ENCODE measurements at regions not wholly inside any gene's neighbourhood (a gene's known extent, or its start where the extent isn't known, plus 50 kb on each side); places are given as distances from the start of the nearest gene placed in this dataset.
A peak's percentile ranks its signal among the peaks of the same experiment; 100 is the strongest.
"Not testable (repeated sequence)": the region's sequence is repeated elsewhere in the genome, so short reads cannot be mapped to it uniquely, and the experiment has no call there.

- H3K4me3 ChIP-seq (ENCODE audit: low read length); ATAC-seq; H3K27ac ChIP-seq (ENCODE audit: low read length); DNase-seq; H3K27me3 ChIP-seq (ENCODE audit: control insufficient read depth, insufficient read depth); H3K9me3 ChIP-seq (ENCODE audit: control insufficient read depth, low read length); intact Hi-C loops (cut with DNase I); H3K4me1 ChIP-seq (ENCODE audit: control insufficient read depth, insufficient read depth, low read length): not testable (repeated sequence)
- 86% methylated on average over 1 of the region's 1 CpG for WGBS
These were observed 249.9 kb upstream of the RAB4A start for GRCh38 chr1:229021034-229021433.

GRCh38 chr1:229022595-229023333 lies 248.1 kb upstream of the RAB4A start:
- DNase-seq (peak; percentile 77 to 89 (median 87)), ATAC-seq (peak; percentile 80 to 87)
- intact Hi-C loops (cut with DNase I), result no loop called here
- Histone ChIP-seq H3K9me3 (ENCODE audit: control insufficient read depth, low read length) (no peaks in the 10 kb centered on the region), H3K27me3 (ENCODE audit: control insufficient read depth, insufficient read depth) (no peaks in the 10 kb centered on the region), H3K4me1 (ENCODE audit: control insufficient read depth, insufficient read depth, low read length) (peaks cover 6% of the 10 kb centered on the region), H3K4me3 (ENCODE audit: low read length) (no peak overlapping the region), H3K27ac (ENCODE audit: low read length) (no peak overlapping the region)
- 58% methylated on average over 8 of the region's 8 CpGs for WGBS

GRCh38 chr1:229023651-229024300 lies 247.1 kb upstream of the RAB4A start:
- Histone ChIP-seq H3K27ac (ENCODE audit: low read length) (no peak overlapping the region), H3K4me1 (ENCODE audit: control insufficient read depth, insufficient read depth, low read length) (peaks cover 7% of the 10 kb centered on the region), H3K4me3 (ENCODE audit: low read length) (no peak overlapping the region), H3K27me3 (ENCODE audit: control insufficient read depth, insufficient read depth) (no peaks in the 10 kb centered on the region), H3K9me3 (ENCODE audit: control insufficient read depth, low read length) (no peaks in the 10 kb centered on the region)
- WGBS, result 73% methylated on average over 11 of the region's 11 CpGs
- ATAC-seq, result peak; percentile 26 to 55
- DNase-seq, result peak in 2 of 3 donors; percentile 71 to 73
- intact Hi-C loops (cut with DNase I), result no loop called here

GRCh38 chr1:229024528-229025130 lies 246.3 kb upstream of the RAB4A start:
- H3K4me1 ChIP-seq (ENCODE audit: control insufficient read depth, insufficient read depth, low read length), result peaks cover 7% of the 10 kb centered on the region
- intact Hi-C loops (cut with DNase I), result no loop called here
- ATAC-seq, result peak; percentile 38 to 75
- H3K4me3 ChIP-seq (ENCODE audit: low read length), result no peak overlapping the region
- no peaks in the 10 kb centered on the region for H3K9me3 ChIP-seq (ENCODE audit: control insufficient read depth, low read length)
- peak in 2 of 3 donors; percentile 65 to 77 for DNase-seq
- H3K27ac ChIP-seq (ENCODE audit: low read length), result no peak overlapping the region
- WGBS, result 84% methylated on average over 13 of the region's 13 CpGs
- H3K27me3 ChIP-seq (ENCODE audit: control insufficient read depth, insufficient read depth), result no peaks in the 10 kb centered on the region

GRCh38 chr1:229025576-229025975 lies 245.3 kb upstream of the RAB4A start:
- no peak overlapping the region for H3K27ac ChIP-seq (ENCODE audit: low read length)
- no peaks in the 10 kb centered on the region for H3K9me3 ChIP-seq (ENCODE audit: control insufficient read depth, low read length)
- DNase-seq (no peak), ATAC-seq (no peak)
- no peak overlapping the region for H3K4me3 ChIP-seq (ENCODE audit: low read length)
- H3K27me3 ChIP-seq (ENCODE audit: control insufficient read depth, insufficient read depth), result no peaks in the 10 kb centered on the region
- H3K4me1 ChIP-seq (ENCODE audit: control insufficient read depth, insufficient read depth, low read length), result peaks cover 7% of the 10 kb centered on the region
- intact Hi-C loops (cut with DNase I), result no loop called here
- WGBS, result 80% methylated on average over 2 of the region's 2 CpGs

GRCh38 chr1:229027158-229027557 lies 243.8 kb upstream of the RAB4A start:
- H3K9me3 ChIP-seq (ENCODE audit: control insufficient read depth, low read length), result no peaks in the 10 kb centered on the region
- intact Hi-C loops (cut with DNase I), result no loop called here
- peaks cover 7% of the 10 kb centered on the region for H3K4me1 ChIP-seq (ENCODE audit: control insufficient read depth, insufficient read depth, low read length)
- H3K27ac ChIP-seq (ENCODE audit: low read length), result no peak overlapping the region
- 78% methylated on average over 5 of the region's 5 CpGs for WGBS
- DNase-seq (no peak), ATAC-seq (no peak)
- H3K27me3 ChIP-seq (ENCODE audit: control insufficient read depth, insufficient read depth), result no peaks in the 10 kb centered on the region
- H3K4me3 ChIP-seq (ENCODE audit: low read length), result no peak overlapping the region

GRCh38 chr1:229027622-229028182 lies 243.2 kb upstream of the RAB4A start:
- ATAC-seq (no peak), DNase-seq (peak in 2 of 3 donors; percentile 49 to 77)
- no peak overlapping the region for H3K4me3 ChIP-seq (ENCODE audit: low read length)
- intact Hi-C loops (cut with DNase I), result no loop called here
- 40% methylated on average over 8 of the region's 8 CpGs for WGBS
- no peaks in the 10 kb centered on the region for H3K27me3 ChIP-seq (ENCODE audit: control insufficient read depth, insufficient read depth)
- peaks cover 7% of the 10 kb centered on the region for H3K4me1 ChIP-seq (ENCODE audit: control insufficient read depth, insufficient read depth, low read length)
- H3K9me3 ChIP-seq (ENCODE audit: control insufficient read depth, low read length), result no peaks in the 10 kb centered on the region
- no peak overlapping the region for H3K27ac ChIP-seq (ENCODE audit: low read length)

GRCh38 chr1:229028544-229028943 lies 242.4 kb upstream of the RAB4A start:
- no peak for ATAC-seq
- H3K27me3 ChIP-seq (ENCODE audit: control insufficient read depth, insufficient read depth), result no peaks in the 10 kb centered on the region
- intact Hi-C loops (cut with DNase I), result no loop called here
- no peak overlapping the region for H3K27ac ChIP-seq (ENCODE audit: low read length)
- DNase-seq, result no peak
- H3K4me1 ChIP-seq (ENCODE audit: control insufficient read depth, insufficient read depth, low read length), result peaks cover 6% of the 10 kb centered on the region
- WGBS, result 90% methylated on average over 11 of the region's 11 CpGs
- H3K4me3 ChIP-seq (ENCODE audit: low read length), result no peak overlapping the region
- no peaks in the 10 kb centered on the region for H3K9me3 ChIP-seq (ENCODE audit: control insufficient read depth, low read length)

- Histone ChIP-seq H3K4me3 (ENCODE audit: low read length) (no peak overlapping the region), H3K27ac (ENCODE audit: low read length) (no peak overlapping the region), H3K4me1 (ENCODE audit: control insufficient read depth, insufficient read depth, low read length) (peaks cover 4% of the 10 kb centered on the region), H3K9me3 (ENCODE audit: control insufficient read depth, low read length) (no peaks in the 10 kb centered on the region), H3K27me3 (ENCODE audit: control insufficient read depth, insufficient read depth) (no peaks in the 10 kb centered on the region)
- intact Hi-C loops (cut with DNase I), result no loop called here
- no peak for DNase-seq
- no peak for ATAC-seq
- 93% methylated on average over 10 of the region's 10 CpGs for WGBS
These were observed 241.7 kb upstream of the RAB4A start for GRCh38 chr1:229028987-229029878.

- DNase-seq (no peak), ATAC-seq (no peak)
- intact Hi-C loops (cut with DNase I), result no loop called here
- H3K4me1 ChIP-seq (ENCODE audit: control insufficient read depth, insufficient read depth, low read length), result peaks cover 3% of the 10 kb centered on the region
- H3K4me3 ChIP-seq (ENCODE audit: low read length), result no peak overlapping the region
- no peaks in the 10 kb centered on the region for H3K9me3 ChIP-seq (ENCODE audit: control insufficient read depth, low read length)
- H3K27ac ChIP-seq (ENCODE audit: low read length), result no peak overlapping the region
- no peaks in the 10 kb centered on the region for H3K27me3 ChIP-seq (ENCODE audit: control insufficient read depth, insufficient read depth)
- 91% methylated on average over 1 of the region's 1 CpG for WGBS
These were observed 241.1 kb upstream of the RAB4A start for GRCh38 chr1:229029879-229030235.

Data from right cardiac atrium (tissue), 5 donors.